H1 (cell line): ENCODE measurements at regions not wholly inside any gene's neighbourhood (a gene's known extent, or its start where the extent isn't known, plus 50 kb on each side); places are given as distances from the start of the nearest gene placed in this dataset.

ENCODE experiments used
- CTCF ChIA-PET: fragments of 300-600 bp; sonication (Branson Sonifier 250); formaldehyde crosslinking; loops from one replicate; lab custom pipeline; 2021; ENCODE audit not compliant: partially characterized antibody; lab: Charles Lee
- POLR2A ChIA-PET: fragments of 300-600 bp; sonication (Branson Sonifier 250); formaldehyde crosslinking; loops from one replicate; lab custom pipeline; 2021; ENCODE audit warnings: inconsistent platforms; ENCODE audit not compliant: partially characterized antibody; lab: Charles Lee
- DNase-seq, 2 experiments: peaks; one replicate each; pipeline versions ENCODE4 v3.0.0 to v3.0.0-alpha.2; 2010 to 2022; ENCODE audit warnings: low spot score in 2 of 2, low read depth in 1 of 2, mixed read lengths in 1 of 2
- FAIRE-seq: peaks from 2 replicates; lab custom pipeline; 2011; peaks lifted over from hg19 to GRCh38; lab: Jason Lieb, UNC
- H2AFZ ChIP-seq: 2 replicates; pipeline ENCODE4 v1.8.1; 2012; ENCODE audit warnings: low read length, inconsistent platforms
- H2AK5ac ChIP-seq: 2 replicates; pipeline ENCODE4 v1.6.1; 2013; ENCODE audit warnings: low read depth, low read length
- H2BK120ac ChIP-seq: replicated peaks from 2 replicates; pipeline ENCODE3; 2013; ENCODE audit warnings: low read depth, low read length, inconsistent platforms
- H2BK12ac ChIP-seq: 2 replicates; pipeline ENCODE4 v1.6.1; 2013; ENCODE audit warnings: low read depth, low read length
- H2BK15ac ChIP-seq: 2 replicates; pipeline ENCODE4 v1.6.1; 2013; ENCODE audit warnings: low read length
- H2BK20ac ChIP-seq: 2 replicates; pipeline ENCODE4 v1.6.1; 2013; ENCODE audit warnings: low read length
- H2BK5ac ChIP-seq: 2 replicates; pipeline ENCODE4 v1.6.1; 2013; ENCODE audit warnings: low read depth, low read length
- H3K14ac ChIP-seq: 2 replicates; pipeline ENCODE4 v1.6.1; 2013; ENCODE audit warnings: inconsistent platforms; ENCODE audit not compliant: insufficient read length
- H3K18ac ChIP-seq: 2 replicates; pipeline ENCODE4 v1.6.1; 2013; ENCODE audit warnings: low read length; ENCODE audit errors: extremely low read depth
- H3K23ac ChIP-seq: 2 replicates; pipeline ENCODE4 v1.6.1; 2013; ENCODE audit warnings: inconsistent platforms; ENCODE audit not compliant: insufficient read length
- H3K23me2 ChIP-seq: 2 replicates; pipeline ENCODE4 v1.6.1; 2013; ENCODE audit warnings: low read depth, low read length
- H3K27ac ChIP-seq: 2 replicates; pipeline ENCODE4 v1.6.1; 2011; ENCODE audit warnings: low read depth, low read length, inconsistent platforms
- H3K27me3 ChIP-seq, 4 experiments: replicated peaks in 1 of 4; 1 replicate in 1 of 4; 2 replicates in 3 of 4; pipeline versions ENCODE4 v1.6.1 to v1.8.1; 2011 to 2013; ENCODE audit warnings: low read length in 3 of 4, mild to moderate bottlenecking in 3 of 4, inconsistent platforms in 2 of 4, mixed read lengths in 2 of 4, moderate library complexity in 1 of 4; ENCODE audit not compliant: control insufficient read depth in 3 of 4, insufficient read depth in 3 of 4; ENCODE audit errors: extremely low read depth in 1 of 4
- H3K36me3 ChIP-seq, 4 experiments: 2 replicates each; pipeline versions ENCODE4 v1.6.1 to v1.8.1; 2011 to 2013; ENCODE audit warnings: mild to moderate bottlenecking in 4 of 4, low read length in 3 of 4, moderate library complexity in 2 of 4, control low read depth in 1 of 4, inconsistent platforms in 1 of 4; ENCODE audit not compliant: insufficient read depth in 4 of 4, control insufficient read depth in 2 of 4
- H3K4ac ChIP-seq: replicated peaks from 2 replicates; pipeline ENCODE3; 2013; ENCODE audit warnings: low read length, low read depth, mixed read lengths, inconsistent platforms; ENCODE audit not compliant: insufficient read length
- H3K4me1 ChIP-seq, 4 experiments: replicated peaks in 1 of 4; 1 replicate in 1 of 4; 2 replicates in 3 of 4; pipeline versions ENCODE4 v1.6.1 to v1.8.1; 2011 to 2013; ENCODE audit warnings: low read length in 3 of 4, inconsistent platforms in 2 of 4, mixed read lengths in 1 of 4; ENCODE audit not compliant: insufficient read depth in 4 of 4, control insufficient read depth in 3 of 4
- H3K4me2 ChIP-seq, 2 experiments: 2 replicates each; pipeline versions ENCODE4 v1.6.1 to v1.8.1; 2011 to 2013; ENCODE audit warnings: low read depth in 2 of 2, low read length in 2 of 2, control low read depth in 1 of 2, inconsistent platforms in 1 of 2, mild to moderate bottlenecking in 1 of 2; ENCODE audit not compliant: insufficient read depth in 1 of 2
- H3K4me3 ChIP-seq, 4 experiments: fragments of 200-600, 300-600 bp in 1 of 4; sonication (generic), shearing (Covaris generic), sonication (Bioruptor Twin) in 1 of 4; 2 replicates each; pipeline versions ENCODE4 v1.5.1 to v1.8.1; 2011 to 2016; ENCODE audit warnings: low read length in 4 of 4, low read depth in 3 of 4, control low read depth in 2 of 4, inconsistent platforms in 2 of 4, mild to moderate bottlenecking in 2 of 4, mixed read lengths in 1 of 4, moderate library complexity in 1 of 4; ENCODE audit not compliant: insufficient read depth in 2 of 4; ENCODE audit errors: extremely low read depth in 1 of 4
- H3K56ac ChIP-seq: replicated peaks from 2 replicates; pipeline ENCODE3; 2013; ENCODE audit warnings: low read depth, mild to moderate bottlenecking, mixed read lengths, low read length, inconsistent platforms; ENCODE audit not compliant: insufficient read length
- H3K79me1 ChIP-seq: 2 replicates; pipeline ENCODE4 v1.6.1; 2013; ENCODE audit warnings: low read depth, low read length, control low read depth
- H3K79me2 ChIP-seq, 2 experiments: 2 replicates each; pipeline versions ENCODE4 v1.6.1 to v1.8.1; 2012 to 2013; ENCODE audit warnings: low read length in 2 of 2, mild to moderate bottlenecking in 2 of 2, inconsistent platforms in 1 of 2; ENCODE audit not compliant: insufficient read depth in 2 of 2, control insufficient read depth in 1 of 2
- H3K9ac ChIP-seq, 4 experiments: replicated peaks in 1 of 4; 1 replicate in 1 of 4; 2 replicates in 3 of 4; pipeline versions ENCODE4 v1.6.1 to v1.8.1; 2011 to 2013; ENCODE audit warnings: low read depth in 3 of 4, low read length in 3 of 4, control low read depth in 2 of 4, mild to moderate bottlenecking in 2 of 4, moderate library complexity in 2 of 4, inconsistent platforms in 1 of 4; ENCODE audit errors: extremely low read depth in 1 of 4
- H3K9me3 ChIP-seq, 2 experiments: 2 replicates each; pipeline versions ENCODE4 v1.6.1 to v1.8.1; 2012 to 2013; ENCODE audit warnings: mild to moderate bottlenecking in 2 of 2, moderate library complexity in 2 of 2, control low read depth in 1 of 2, inconsistent platforms in 1 of 2, low read depth in 1 of 2, low read length in 1 of 2, mixed read lengths in 1 of 2; ENCODE audit not compliant: insufficient read depth in 2 of 2
- H4K20me1 ChIP-seq, 2 experiments: replicated peaks in 1 of 2; 2 replicates each; pipeline versions ENCODE3 to v1.8.1; 2011 to 2013; ENCODE audit warnings: inconsistent platforms in 2 of 2, low read length in 2 of 2, mild to moderate bottlenecking in 1 of 2; ENCODE audit not compliant: insufficient read depth in 2 of 2, control insufficient read depth in 1 of 2
- H4K5ac ChIP-seq: 2 replicates; pipeline ENCODE4 v1.6.1; 2013; ENCODE audit warnings: low read length, low read depth, mixed read lengths, inconsistent platforms; ENCODE audit not compliant: insufficient read length
- H4K8ac ChIP-seq: 2 replicates; pipeline ENCODE4 v1.8.0; 2013; ENCODE audit warnings: mild to moderate bottlenecking, moderate library complexity, low read length, inconsistent platforms; ENCODE audit not compliant: insufficient read depth; ENCODE audit errors: extremely low read depth
- H4K91ac ChIP-seq: replicated peaks from 2 replicates; pipeline ENCODE3; 2013; ENCODE audit warnings: low read length, mixed read lengths, inconsistent platforms; ENCODE audit not compliant: insufficient read length
- ASH2L ChIP-seq: fragments of 200-600, 300-600 bp; sonication (generic); IDR thresholded peaks from one replicate; pipeline ENCODE4 v1.7.1; 2017; ENCODE audit warnings: low read length
- BACH1 ChIP-seq: IDR thresholded peaks from 2 replicates; pipeline ENCODE4 v1.6.1; 2012; ENCODE audit warnings: low read length, improper control_type of control experiment
- CBX5 ChIP-seq: fragments of 300-800, 300-1000 bp; sonication (generic); IDR thresholded peaks from 2 replicates; pipeline ENCODE4 v1.7.1; 2016; ENCODE audit warnings: antibody characterized with exemption, low read length, low read depth
- EP300 ChIP-seq, 2 experiments: IDR thresholded peaks; 1 replicate in 1 of 2; 2 replicates in 1 of 2; pipeline ENCODE4 v1.6.1; 2011 to 2012; ENCODE audit warnings: low read depth in 2 of 2, low read length in 2 of 2, mild to moderate bottlenecking in 2 of 2, borderline replicate concordance in 1 of 2, inconsistent platforms in 1 of 2, moderate library complexity in 1 of 2
- KDM5A ChIP-seq: fragments of 200-600 bp; IDR thresholded peaks from 2 replicates; pipeline ENCODE4 v1.7.1; 2012; ENCODE audit warnings: mild to moderate bottlenecking, low read length, inconsistent platforms, mixed read lengths
- MAFK ChIP-seq: IDR thresholded peaks from 2 replicates; pipeline ENCODE4 v1.6.1; 2012; ENCODE audit warnings: low read depth, mild to moderate bottlenecking, improper control_type of control experiment, low read length
- PHF8 ChIP-seq: fragments of 200-600 bp; sonication (generic); conservative IDR thresholded peaks from 2 replicates; pipeline ENCODE4 v1.7.1; 2012; ENCODE audit warnings: low read depth, mild to moderate bottlenecking, inconsistent platforms, low read length, moderate library complexity
- POLR2AphosphoS5 ChIP-seq: IDR thresholded peaks from 2 replicates; pipeline ENCODE4 v1.6.1; 2011; ENCODE audit warnings: low read depth, low read length
- RAD21 ChIP-seq, 2 experiments: IDR thresholded peaks in 1 of 2; conservative IDR thresholded peaks in 1 of 2; 2 replicates each; pipeline ENCODE4 v1.6.1; 2011; ENCODE audit warnings: low read depth in 2 of 2, low read length in 2 of 2, improper control_type of control experiment in 1 of 2, inconsistent platforms in 1 of 2, mild to moderate bottlenecking in 1 of 2, moderate library complexity in 1 of 2
- SP1 ChIP-seq: IDR thresholded peaks from 2 replicates; pipeline ENCODE4 v1.6.1; 2011; ENCODE audit warnings: low read depth, low read length
- SRF ChIP-seq: IDR thresholded peaks from 2 replicates; pipeline ENCODE4 v1.6.1; 2011; ENCODE audit warnings: mild to moderate bottlenecking, low read depth, low read length, moderate library complexity
- SUZ12 ChIP-seq: fragments of 200-600 bp; sonication (generic); IDR thresholded peaks from 2 replicates; pipeline ENCODE4 v1.6.1; 2012; ENCODE audit warnings: mild to moderate bottlenecking, inconsistent platforms, low read length, moderate library complexity, mixed read lengths
- USF2 ChIP-seq: IDR thresholded peaks from 2 replicates; pipeline ENCODE4 v1.6.1; 2011; ENCODE audit warnings: low read length, improper control_type of control experiment
- WGBS, 2 experiments: shearing (Covaris generic) in 1 of 2; methylation state at CpG; one replicate each; pipeline versions ENCODE4 v1.1.6 to v1.1.7; 2013 to 2015; ENCODE audit warnings: low lambda C conversion rate in 2 of 2, mixed read lengths in 2 of 2, inconsistent platforms in 1 of 2, low coverage in 1 of 2, missing lambda C conversion rate in 1 of 2; ENCODE audit not compliant: insufficient replicate concordance in 2 of 2, insufficient coverage in 1 of 2, insufficient read length in 1 of 2; ENCODE audit errors: extremely low coverage in 1 of 2, missing lambda C conversion rate in 1 of 2; 5-methylcytosine and 5-hydroxymethylcytosine counted together

GRCh38 chr1:234862944-234863515, 253.1 kb upstream of the IRF2BP2 start:
- Histone ChIP-seq H3K4ac (no peak overlapping the region), H4K5ac (no peak overlapping the region), H3K4me2 (no peak overlapping the region), H3K9ac (no peak overlapping the region), H3K56ac (no peak overlapping the region), H3K14ac (no peak overlapping the region), H2BK120ac (no peak overlapping the region), H3K23ac (no peak overlapping the region), H3K9me3 (peaks cover 0 to 3% of the 10 kb centered on the region in 2 experiments; a peak in 1 of 4 replicates), H3K36me3 (no peaks in the 10 kb centered on the region), H3K27me3 (no peaks in the 10 kb centered on the region), H3K4me3 (no peak overlapping the region), H4K8ac (no peak overlapping the region), H2BK12ac (no peak overlapping the region), H4K20me1 (no peaks in the 10 kb centered on the region), H3K18ac (0 out of 2 replicates have a peak overlapping the region, but pooled peaks have one; percentile 6), H4K91ac (no peak overlapping the region), H2AFZ (peak overlapping the region; percentile 83; the same call in 1 of the 2 replicates), H3K79me2 (no peaks in the 10 kb centered on the region), H3K23me2 (no peaks in the 10 kb centered on the region), H2BK15ac (no peak overlapping the region), H3K27ac (no peak overlapping the region), H2BK20ac (no peak overlapping the region), H2AK5ac (no peak overlapping the region), H3K79me1 (no peaks in the 10 kb centered on the region), H3K4me1 (no peaks in the 10 kb centered on the region; a peak in 1 of 7 replicates), H2BK5ac (no peak overlapping the region)
- POLR2A ChIA-PET: no interaction called here
- CTCF ChIA-PET: interaction anchor here (0.6 to 1.2 kb wide), 4 partner anchors 12 to 230 kb away, joined by 3 to 4 read pairs (median 3); no protein-coding TSS in a partner anchor
- FAIRE-seq (no peak), DNase-seq (no peak)
- 90% methylated on average over 13 of the region's 13 CpGs; no CpG with 5 or more reads in 1 of the 2 experiments for WGBS, 2 experiments
- TF ChIP-seq SP1 (no peak), EP300 (IDR thresholded peaks at IDR 0.05; ENCODE audit: borderline replicate concordance in 1 of 2, low read depth in 2 of 2, low read length in 2 of 2) (no peak), POLR2AphosphoS5 (no peak), CBX5 (no peak), SUZ12 (no peak), KDM5A (no peak), PHF8 (no peak), ASH2L (no peak), USF2 (no peak), MAFK (no peak), SRF (no peak), RAD21 (IDR thresholded peaks at IDR 0.05 in 1 of 2, conservative IDR thresholded peaks at IDR 0.05 in 1 of 2; ENCODE audit: low read depth in 2 of 2, low read length in 2 of 2) (no peak), BACH1 (no peak)
